GM12892 (cell line): ENCODE measurements at regions not wholly inside any gene's neighbourhood (a gene's known extent, or its start where the extent isn't known, plus 50 kb on each side); places are given as distances from the start of the nearest gene placed in this dataset.
"Not testable (repeated sequence)": the region's sequence is repeated elsewhere in the genome, so short reads cannot be mapped to it uniquely, and the experiment has no call there.

Source experiments
- DNase-seq: peaks from one replicate; pipeline ENCODE4 v3.0.0; 2011; ENCODE audit not compliant: insufficient read length
- FAIRE-seq: peaks from 2 replicates; lab custom pipeline; 2011; peaks lifted over from hg19 to GRCh38; lab: Jason Lieb, UNC
- POLR2A ChIP-seq: IDR thresholded peaks from 2 replicates; pipeline ENCODE4 v1.6.1; 2011; ENCODE audit warnings: low read depth, low read length, control low read depth
- POLR2AphosphoS5 ChIP-seq: IDR thresholded peaks from 2 replicates; pipeline ENCODE4 v1.6.1; 2011; ENCODE audit warnings: low read depth, low read length, control low read depth
- TAF1 ChIP-seq: IDR thresholded peaks from 2 replicates; pipeline ENCODE4 v1.6.1; 2011; ENCODE audit warnings: low read depth, mild to moderate bottlenecking, control low read depth, low read length, borderline replicate concordance

DNA sequence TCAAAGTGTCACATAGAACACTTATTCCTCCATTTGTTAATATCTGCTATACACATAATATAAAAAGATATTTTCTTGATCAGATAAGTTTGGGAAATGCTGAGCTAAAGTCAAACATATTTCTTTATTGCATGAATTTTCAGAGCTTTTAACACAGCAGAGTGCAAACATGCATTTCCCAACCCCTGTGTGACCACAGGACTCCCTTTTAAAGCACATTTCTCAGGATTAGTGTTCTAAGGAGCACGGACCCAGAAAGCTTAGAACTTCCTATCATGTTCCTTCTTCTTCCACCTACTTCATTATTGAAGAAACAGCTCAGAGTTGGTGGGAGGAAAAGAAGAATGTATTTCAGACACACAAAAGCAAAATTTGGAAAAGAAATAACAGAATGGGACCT lies 109.1 kb upstream of the CDC42BPA start:
- FAIRE-seq = no peak
- TF ChIP-seq POLR2A (no peak), POLR2AphosphoS5 (no peak), TAF1 (no peak)
- DNase-seq = no peak

GRCh38 chr1:227424953-227425352 lies 106.7 kb upstream of the CDC42BPA start:
- DNase-seq = no peak
- TF ChIP-seq TAF1 (no peak), POLR2AphosphoS5 (no peak), POLR2A (no peak)
- no peak for FAIRE-seq

GRCh38 chr1:227424159-227424680 lies 105.9 kb upstream of the CDC42BPA start:
- TF ChIP-seq POLR2AphosphoS5 = no peak
- TF ChIP-seq TAF1 = no peak
- TF ChIP-seq POLR2A = no peak
- DNase-seq (no peak), FAIRE-seq (no peak)

GRCh38 chr1:227422581-227422980 lies 104.3 kb upstream of the CDC42BPA start:
- no peak for TF ChIP-seq POLR2A
- no peak for TF ChIP-seq TAF1
- TF ChIP-seq POLR2AphosphoS5 = no peak
- DNase-seq (no peak), FAIRE-seq (no peak)

DNA sequence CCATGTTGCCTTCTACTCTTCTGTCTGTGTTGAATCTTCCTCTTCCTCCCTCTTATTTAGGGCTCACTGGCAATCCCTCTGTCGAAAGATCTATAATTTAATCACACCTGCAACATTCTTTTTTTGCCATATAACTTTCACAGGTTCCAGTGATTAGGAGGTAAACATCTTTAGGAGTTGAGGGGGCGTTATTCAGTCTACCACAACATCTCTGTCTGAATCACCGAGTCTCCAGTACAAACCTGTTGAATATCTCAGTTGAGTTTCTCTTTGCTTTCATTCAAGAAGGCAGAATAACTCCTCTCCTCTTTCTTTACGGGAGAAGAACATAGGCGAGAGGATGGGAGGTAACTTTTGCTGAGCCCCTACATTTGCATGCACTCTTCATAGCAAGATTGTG lies 101.9 kb upstream of the CDC42BPA start:
- TF ChIP-seq POLR2AphosphoS5 (no peak), POLR2A (no peak), TAF1 (no peak)
- DNase-seq (no peak), FAIRE-seq (no peak)

DNA sequence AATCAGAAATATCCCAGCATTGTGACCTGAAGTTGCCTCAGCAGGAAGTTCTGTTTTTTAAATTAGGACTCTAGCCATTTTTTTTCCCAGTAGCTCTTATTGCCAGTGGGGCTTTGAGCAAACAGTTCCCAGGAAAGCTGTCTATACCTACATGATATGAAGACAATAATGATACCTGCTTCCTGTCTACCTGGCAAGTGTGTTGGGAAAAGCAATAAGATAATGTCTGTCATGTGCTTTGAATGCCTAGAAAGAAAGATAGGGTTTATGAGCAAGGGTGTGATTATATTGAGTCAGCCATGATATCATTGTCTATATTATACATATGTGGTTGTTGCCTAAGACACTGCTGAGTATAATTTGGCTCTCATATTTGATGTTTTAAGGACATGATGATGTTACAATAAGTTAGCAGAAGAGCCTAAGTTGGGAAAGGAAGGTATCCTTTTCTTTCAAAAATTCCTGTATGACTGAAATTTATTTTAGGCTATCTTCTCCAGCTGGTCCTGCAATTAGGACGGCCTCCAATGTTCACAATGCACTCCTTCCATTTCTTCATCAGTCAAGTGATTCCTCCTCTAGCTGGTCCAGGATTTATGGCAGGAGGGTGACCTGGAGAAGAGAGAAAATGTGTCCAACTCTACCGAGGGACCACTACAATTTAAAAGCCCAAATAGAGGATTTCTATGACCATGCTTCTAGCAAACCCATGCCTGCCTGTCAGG lies 99.6 kb upstream of the CDC42BPA start:
- TF ChIP-seq POLR2A (no peak), TAF1 (no peak)
- DNase-seq (no peak), FAIRE-seq (no peak)

GRCh38 chr1:227416156-227416830 lies 98.0 kb upstream of the CDC42BPA start:
- TF ChIP-seq POLR2AphosphoS5 (no peak), POLR2A (no peak), TAF1 (no peak)
- DNase-seq = no peak
- FAIRE-seq = no peak

- TF ChIP-seq POLR2AphosphoS5 = no peak
- TF ChIP-seq TAF1 = no peak
- TF ChIP-seq POLR2A = no peak
- FAIRE-seq = no peak
- no peak for DNase-seq
Observed at GRCh38 chr1:227415115-227415790, 97.0 kb upstream of the CDC42BPA start.

GRCh38 chr1:227411066-227411465 lies 92.8 kb upstream of the CDC42BPA start:
- no peak for DNase-seq
- TF ChIP-seq POLR2A (no peak), TAF1 (no peak), POLR2AphosphoS5 (no peak)
- FAIRE-seq = no peak

GRCh38 chr1:227406332-227406731 lies 88.0 kb upstream of the CDC42BPA start:
- FAIRE-seq, DNase-seq: not testable (repeated sequence)

GRCh38 chr1:227403535-227403934 lies 85.2 kb upstream of the CDC42BPA start:
- FAIRE-seq (no peak), DNase-seq (no peak)
- TF ChIP-seq POLR2AphosphoS5 (no peak), TAF1 (no peak), POLR2A (no peak)
